ENCODE measurements at regions not wholly inside any gene's neighbourhood (a gene's known extent, or its start where the extent isn't known, plus 50 kb on each side); places are given as distances from the start of the nearest gene placed in this dataset.

DNA sequence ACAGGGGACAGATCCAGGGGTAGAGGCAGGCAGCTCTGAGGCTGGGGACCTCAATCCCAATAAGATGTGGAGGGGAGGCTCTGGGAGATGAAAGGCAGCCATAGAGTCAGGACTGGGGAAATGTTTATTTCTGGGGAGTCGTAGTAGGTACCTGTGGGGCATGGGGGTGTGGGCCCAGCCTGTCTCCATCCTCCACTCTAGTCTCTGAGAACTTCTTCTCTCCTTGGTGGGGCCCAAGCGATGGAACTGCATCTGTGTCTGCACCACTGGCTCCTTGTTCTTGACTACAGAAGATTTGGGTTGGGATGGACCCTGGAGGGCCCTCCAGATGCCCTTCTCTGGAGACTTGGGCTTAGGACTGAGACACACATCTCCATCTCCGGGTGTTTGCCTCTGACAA is 953.9 kb upstream of the ZNF722 start:
- H3K27me3 ChIP-seq (ENCODE audit: control insufficient read depth in 2 of 2, insufficient read depth in 2 of 2, low read length in 2 of 2): no peaks in the 10 kb centered on the region
- 85% methylated on average over 1 of the region's 3 CpGs for WGBS (ENCODE audit: insufficient coverage)
- H3K36me3 Mint-ChIP-seq: no peaks in the 10 kb centered on the region

DNA sequence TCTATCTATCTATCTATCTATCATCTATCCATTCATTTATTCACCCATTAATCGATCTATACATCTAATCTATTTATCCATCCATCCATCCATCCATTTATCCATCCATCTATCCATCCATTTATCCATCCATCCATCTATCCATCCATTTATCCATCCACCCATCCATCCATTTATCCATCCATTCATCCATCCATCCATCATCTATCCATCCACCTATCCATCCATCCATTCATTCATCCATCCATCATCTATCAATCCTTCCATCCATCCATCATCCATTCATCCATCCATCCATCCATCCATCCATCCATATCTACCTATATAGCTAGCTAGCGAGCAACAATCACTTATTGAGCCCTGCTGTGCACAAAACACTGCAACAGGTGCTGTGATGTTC is 953.1 kb upstream of the ZNF722 start:
- H3K27ac ChIP-seq (ENCODE audit: low read depth in 1 of 2, low read length in 2 of 2): no peak overlapping the region
- 43% methylated on average over 1 of the region's 2 CpGs for WGBS (ENCODE audit: insufficient coverage)
- H3K4me1 ChIP-seq (ENCODE audit: control insufficient read depth in 1 of 2, insufficient read depth in 2 of 2, low read length in 2 of 2): no peaks in the 10 kb centered on the region
- no peaks in the 10 kb centered on the region for H3K36me3 Mint-ChIP-seq
- H3K4me3 Mint-ChIP-seq: no peak overlapping the region
- H3K27ac Mint-ChIP-seq: no peak overlapping the region
- intact Hi-C loops (cut with micrococcal nuclease): no loop called here
- peaks cover 16 to 59% (median 42%) of the 10 kb centered on the region in 7 donors for H3K9me3 Mint-ChIP-seq
- H3K27me3 Mint-ChIP-seq (ENCODE audit: low read depth in 3 of 3): no peaks in the 10 kb centered on the region
- no peak overlapping the region for H3K9ac ChIP-seq (ENCODE audit: insufficient read depth, low read length, poor library complexity, severe bottlenecking)
- TF ChIP-seq, protein P1, sequence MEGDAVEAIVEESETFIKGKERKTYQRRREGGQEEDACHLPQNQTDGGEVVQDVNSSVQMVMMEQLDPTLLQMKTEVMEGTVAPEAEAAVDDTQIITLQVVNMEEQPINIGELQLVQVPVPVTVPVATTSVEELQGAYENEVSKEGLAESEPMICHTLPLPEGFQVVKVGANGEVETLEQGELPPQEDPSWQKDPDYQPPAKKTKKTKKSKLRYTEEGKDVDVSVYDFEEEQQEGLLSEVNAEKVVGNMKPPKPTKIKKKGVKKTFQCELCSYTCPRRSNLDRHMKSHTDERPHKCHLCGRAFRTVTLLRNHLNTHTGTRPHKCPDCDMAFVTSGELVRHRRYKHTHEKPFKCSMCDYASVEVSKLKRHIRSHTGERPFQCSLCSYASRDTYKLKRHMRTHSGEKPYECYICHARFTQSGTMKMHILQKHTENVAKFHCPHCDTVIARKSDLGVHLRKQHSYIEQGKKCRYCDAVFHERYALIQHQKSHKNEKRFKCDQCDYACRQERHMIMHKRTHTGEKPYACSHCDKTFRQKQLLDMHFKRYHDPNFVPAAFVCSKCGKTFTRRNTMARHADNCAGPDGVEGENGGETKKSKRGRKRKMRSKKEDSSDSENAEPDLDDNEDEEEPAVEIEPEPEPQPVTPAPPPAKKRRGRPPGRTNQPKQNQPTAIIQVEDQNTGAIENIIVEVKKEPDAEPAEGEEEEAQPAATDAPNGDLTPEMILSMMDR (IDR thresholded peaks at IDR 0.05): no peak
- H3K36me3 ChIP-seq (replicated peaks in 1 of 2; ENCODE audit: control insufficient read depth in 1 of 2, insufficient read depth in 2 of 2, low read length in 2 of 2): no peaks in the 10 kb centered on the region
- DNase-seq: no peak
- no peak overlapping the region for H3K4me2 ChIP-seq (replicated peaks; ENCODE audit: extremely low read depth, low read length, poor library complexity, severe bottlenecking)
- peaks cover 90 to 99% of the 10 kb centered on the region in 2 donors for H3K9me3 ChIP-seq (replicated peaks in 1 of 2; ENCODE audit: control insufficient read depth in 1 of 2, insufficient read depth in 1 of 2, low read length in 2 of 2)
- no peaks in the 10 kb centered on the region for H4K20me1 ChIP-seq (ENCODE audit: insufficient read depth, low read length)
- no peak overlapping the region for H2AFZ ChIP-seq (ENCODE audit: insufficient read depth, low read depth, low read length, poor library complexity, severe bottlenecking)
- no peak overlapping the region for H3K4me3 ChIP-seq (replicated peaks in 1 of 3; ENCODE audit: low read depth in 2 of 3, low read length in 3 of 3)
- no peaks in the 10 kb centered on the region for H3K79me2 ChIP-seq (ENCODE audit: insufficient read depth, low read length)
- H3K4me1 Mint-ChIP-seq: no peaks in the 10 kb centered on the region
- H3K27me3 ChIP-seq (ENCODE audit: control insufficient read depth in 2 of 2, insufficient read depth in 2 of 2, low read length in 2 of 2): no peaks in the 10 kb centered on the region

More for the DNA sequence above, 953.9 kb upstream of the ZNF722 start:
- H3K4me1 ChIP-seq (ENCODE audit: control insufficient read depth in 1 of 2, insufficient read depth in 2 of 2, low read length in 2 of 2): no peaks in the 10 kb centered on the region
- TF ChIP-seq, protein P1 (IDR thresholded peaks at IDR 0.05): no peak
- no peak overlapping the region for H3K27ac ChIP-seq (ENCODE audit: low read depth in 1 of 2, low read length in 2 of 2)
- H3K4me3 Mint-ChIP-seq: no peak overlapping the region
- no peak overlapping the region for H3K27ac Mint-ChIP-seq
- no peaks in the 10 kb centered on the region for H3K79me2 ChIP-seq (ENCODE audit: insufficient read depth, low read length)
- H3K9ac ChIP-seq (ENCODE audit: insufficient read depth, low read length, poor library complexity, severe bottlenecking): no peak overlapping the region
- H3K9me3 Mint-ChIP-seq: peaks cover 14 to 59% (median 40%) of the 10 kb centered on the region in 7 donors
- H3K9me3 ChIP-seq (replicated peaks in 1 of 2; ENCODE audit: control insufficient read depth in 1 of 2, insufficient read depth in 1 of 2, low read length in 2 of 2): peaks cover 94 to 100% of the 10 kb centered on the region in 2 donors
- H3K4me1 Mint-ChIP-seq: no peaks in the 10 kb centered on the region
- H3K27me3 Mint-ChIP-seq (ENCODE audit: low read depth in 3 of 3): no peaks in the 10 kb centered on the region
- intact Hi-C loops (cut with micrococcal nuclease): no loop called here
- H3K4me2 ChIP-seq (replicated peaks; ENCODE audit: extremely low read depth, low read length, poor library complexity, severe bottlenecking): no peak overlapping the region
- H4K20me1 ChIP-seq (ENCODE audit: insufficient read depth, low read length): no peaks in the 10 kb centered on the region
- no peak for DNase-seq
- no peaks in the 10 kb centered on the region for H3K36me3 ChIP-seq (replicated peaks in 1 of 2; ENCODE audit: control insufficient read depth in 1 of 2, insufficient read depth in 2 of 2, low read length in 2 of 2)
- no peak overlapping the region for H3K4me3 ChIP-seq (replicated peaks in 1 of 3; ENCODE audit: low read depth in 2 of 3, low read length in 3 of 3)
- no peak overlapping the region for H2AFZ ChIP-seq (ENCODE audit: insufficient read depth, low read depth, low read length, poor library complexity, severe bottlenecking)
